ENCODE measurements at regions not wholly inside any gene's neighbourhood (a gene's known extent, or its start where the extent isn't known, plus 50 kb on each side); places are given as distances from the start of the nearest gene placed in this dataset.

- POLR2A ChIA-PET = no interaction called here
- peaks cover 6% of the 10 kb centered on the region for H3K4me1 Mint-ChIP-seq (ENCODE audit: low read depth, unreplicated experiment)
Measured at GRCh38 chr3:118505784-118506183, 528.9 kb downstream of the IGSF11 start.

GRCh38 chr3:118511402-118511801, 523.2 kb downstream of the IGSF11 start:
- H3K4me1 ChIP-seq = peaks cover 5% of the 10 kb centered on the region; the same call in 1 of the 2 replicates
- ChIA-PET POLR2A (interaction anchor here (0.6 kb wide), 1 partner anchor 111 kb away, joined by 3 read pairs; no protein-coding TSS in a partner anchor), CTCF (no interaction called here)
- no peaks in the 10 kb centered on the region for H3K27me3 Mint-ChIP-seq (ENCODE audit: insufficient read depth, unreplicated experiment)
- no peak overlapping the region for H3K27ac Mint-ChIP-seq (ENCODE audit: unreplicated experiment)
- no TSS peak for BruUV-seq (replicated peaks)
- H3K9me3 Mint-ChIP-seq (ENCODE audit: unreplicated experiment) = peaks cover 10% of the 10 kb centered on the region
- no peaks in the 10 kb centered on the region for H3K9me3 ChIP-seq
- no peaks in the 10 kb centered on the region for H3K27me3 ChIP-seq (replicated peaks; ENCODE audit: control insufficient read depth, insufficient read depth, low read length)
- no peak for DNase-seq
- no peak overlapping the region for H3K4me3 ChIP-seq (ENCODE audit: low read depth, low read length)
- no peak overlapping the region for H3K4me3 Mint-ChIP-seq (ENCODE audit: unreplicated experiment)
- intact Hi-C loops (cut with micrococcal nuclease; ENCODE audit: unreplicated experiment) = no loop called here
- no peak for TF ChIP-seq CTCF (IDR thresholded peaks at IDR 0.05; ENCODE audit: insufficient read depth in 1 of 2, low read depth in 1 of 2, low read length in 1 of 2, severe bottlenecking in 1 of 2, unreplicated experiment in 1 of 2)
- no peaks in the 10 kb centered on the region for H3K36me3 ChIP-seq (ENCODE audit: control insufficient read depth, insufficient read depth, low read length)
- H3K36me3 Mint-ChIP-seq (ENCODE audit: insufficient read depth, unreplicated experiment) = no peaks in the 10 kb centered on the region
- H3K4me1 Mint-ChIP-seq (ENCODE audit: low read depth, unreplicated experiment) = peaks cover 6% of the 10 kb centered on the region

More at GRCh38 chr3:118505784-118506183, 528.9 kb downstream of the IGSF11 start:
- Histone ChIP-seq H3K27me3 (replicated peaks; ENCODE audit: control insufficient read depth, insufficient read depth, low read length) (no peaks in the 10 kb centered on the region), H3K4me1 (peaks cover 16% of the 10 kb centered on the region), H3K36me3 (ENCODE audit: control insufficient read depth, insufficient read depth, low read length) (no peaks in the 10 kb centered on the region), H3K4me3 (ENCODE audit: low read depth, low read length) (no peak overlapping the region), H3K9me3 (no peaks in the 10 kb centered on the region)
- no peak for TF ChIP-seq CTCF (IDR thresholded peaks at IDR 0.05; ENCODE audit: insufficient read depth in 1 of 2, low read depth in 1 of 2, low read length in 1 of 2, severe bottlenecking in 1 of 2, unreplicated experiment in 1 of 2)
- BruUV-seq (replicated peaks) = no TSS peak
- no peaks in the 10 kb centered on the region for H3K27me3 Mint-ChIP-seq (ENCODE audit: insufficient read depth, unreplicated experiment)
- no peak overlapping the region for H3K4me3 Mint-ChIP-seq (ENCODE audit: unreplicated experiment)
- H3K27ac Mint-ChIP-seq (ENCODE audit: unreplicated experiment) = no peak overlapping the region
- CTCF ChIA-PET = no interaction called here
- H3K9me3 Mint-ChIP-seq (ENCODE audit: unreplicated experiment) = no peaks in the 10 kb centered on the region
- intact Hi-C loops (cut with micrococcal nuclease; ENCODE audit: unreplicated experiment) = no loop called here
- no peak for DNase-seq
- no peaks in the 10 kb centered on the region for H3K36me3 Mint-ChIP-seq (ENCODE audit: insufficient read depth, unreplicated experiment)

- no peak for DNase-seq
- BruUV-seq (replicated peaks) = no TSS peak
- Mint-ChIP-seq H3K27ac (ENCODE audit: unreplicated experiment) (no peak overlapping the region), H3K27me3 (ENCODE audit: insufficient read depth, unreplicated experiment) (no peaks in the 10 kb centered on the region), H3K36me3 (ENCODE audit: insufficient read depth, unreplicated experiment) (no peaks in the 10 kb centered on the region), H3K4me1 (ENCODE audit: low read depth, unreplicated experiment) (no peaks in the 10 kb centered on the region), H3K9me3 (ENCODE audit: unreplicated experiment) (peaks cover 10% of the 10 kb centered on the region), H3K4me3 (ENCODE audit: unreplicated experiment) (no peak overlapping the region)
- H3K27me3 ChIP-seq (replicated peaks; ENCODE audit: control insufficient read depth, insufficient read depth, low read length) = no peaks in the 10 kb centered on the region
- intact Hi-C loops (cut with micrococcal nuclease; ENCODE audit: unreplicated experiment) = no loop called here
- no peaks in the 10 kb centered on the region for H3K4me1 ChIP-seq
- no peak overlapping the region for H3K4me3 ChIP-seq (ENCODE audit: low read depth, low read length)
- no peaks in the 10 kb centered on the region for H3K9me3 ChIP-seq
- CTCF ChIA-PET = no interaction called here
- no peaks in the 10 kb centered on the region for H3K36me3 ChIP-seq (ENCODE audit: control insufficient read depth, insufficient read depth, low read length)
- POLR2A ChIA-PET = no interaction called here
- no peak for TF ChIP-seq CTCF (IDR thresholded peaks at IDR 0.05; ENCODE audit: insufficient read depth in 1 of 2, low read depth in 1 of 2, low read length in 1 of 2, severe bottlenecking in 1 of 2, unreplicated experiment in 1 of 2)
Measured at GRCh38 chr3:118512301-118512700, 522.3 kb downstream of the IGSF11 start.
